MM.1S (cell line): ENCODE measurements at regions not wholly inside any gene's neighbourhood (a gene's known extent, or its start where the extent isn't known, plus 50 kb on each side); places are given as distances from the start of the nearest gene placed in this dataset.

Experiments
- DNase-seq: peaks from one replicate; pipeline ENCODE4 v3.0.0-alpha.2; 2015
- H2AFZ ChIP-seq: fragments of 300-600 bp; sonication (generic); 2 replicates; pipeline ENCODE4 v1.6.0; 2016; ENCODE audit warnings: antibody characterized with exemption, low read length
- H3F3A ChIP-seq: fragments of 300-600 bp; sonication (generic); 2 replicates; pipeline ENCODE4 v1.6.1; 2016; ENCODE audit warnings: mild to moderate bottlenecking, antibody characterized with exemption, low read length, moderate library complexity, mixed read lengths; ENCODE audit not compliant: insufficient read depth
- H3K27ac ChIP-seq: fragments of 300-600 bp; sonication (generic); 2 replicates; pipeline ENCODE4 v1.5.1; 2016; ENCODE audit warnings: mild to moderate bottlenecking, low read length
- H3K27me3 ChIP-seq: fragments of 300-600 bp; sonication (generic); replicated peaks from 2 replicates; pipeline ENCODE4 v1.6.0; 2016; ENCODE audit warnings: low read length; ENCODE audit not compliant: insufficient read depth
- H3K36me3 ChIP-seq: fragments of 300-600 bp; sonication (generic); replicated peaks from 2 replicates; pipeline ENCODE4 v1.6.1; 2016; ENCODE audit warnings: mild to moderate bottlenecking, low read length, mixed read lengths; ENCODE audit not compliant: insufficient read depth
- H3K4me1 ChIP-seq: fragments of 300-600 bp; sonication (generic); 2 replicates; pipeline ENCODE4 v1.6.1; 2016; ENCODE audit warnings: low read length, mixed read lengths
- H3K4me2 ChIP-seq: fragments of 300-600 bp; sonication (generic); 2 replicates; pipeline ENCODE4 v1.6.0; 2016; ENCODE audit warnings: low read depth, low read length
- H3K4me3 ChIP-seq: fragments of 300-600 bp; sonication (generic); 2 replicates; pipeline ENCODE4 v1.5.1; 2016; ENCODE audit warnings: low read length, mixed read lengths
- H3K79me2 ChIP-seq: fragments of 300-600 bp; sonication (generic); 2 replicates; pipeline ENCODE4 v1.6.1; 2016; ENCODE audit warnings: mixed run types, low read length, mixed read lengths
- H3K9ac ChIP-seq: fragments of 300-600 bp; sonication (generic); 2 replicates; pipeline ENCODE4 v1.6.1; 2016; ENCODE audit warnings: low read length, mixed read lengths
- H3K9me2 ChIP-seq: fragments of 300-600 bp; sonication (generic); replicated peaks from 2 replicates; pipeline ENCODE4 v1.6.1; 2016; ENCODE audit warnings: mild to moderate bottlenecking, low read length, mixed read lengths; ENCODE audit not compliant: insufficient read depth
- H3K9me3 ChIP-seq: fragments of 300-600 bp; sonication (generic); replicated peaks from 2 replicates; pipeline ENCODE4 v1.6.1; 2016; ENCODE audit warnings: mild to moderate bottlenecking, low read length, mixed read lengths; ENCODE audit not compliant: insufficient read depth
- H4K20me1 ChIP-seq: fragments of 300-600 bp; sonication (generic); 2 replicates; pipeline ENCODE4 v1.6.1; 2016; ENCODE audit warnings: mild to moderate bottlenecking, low read length, moderate library complexity, mixed read lengths; ENCODE audit not compliant: insufficient read depth
- CTCF ChIP-seq: fragments of 300-600 bp; sonication (generic); IDR thresholded peaks from 2 replicates; pipeline ENCODE4 v1.5.1; 2016; ENCODE audit warnings: antibody characterized with exemption, low read length, mixed read lengths
- EZH2 ChIP-seq: fragments of 300-600 bp; sonication (generic); optimal IDR thresholded peaks from 2 replicates; pipeline ENCODE3; 2017; ENCODE audit warnings: low read depth, mild to moderate bottlenecking, antibody characterized with exemption, low read length, mixed read lengths
- EZH2phosphoT487 ChIP-seq: fragments of 300-600 bp; sonication (generic); IDR thresholded peaks from 2 replicates; pipeline ENCODE4 v1.6.1; 2018; ENCODE audit warnings: antibody characterized with exemption, low read length

- Histone ChIP-seq H3K27ac (no peak overlapping the region), H3K9ac (no peak overlapping the region), H3K27me3 (no peaks in the 10 kb centered on the region), H3K4me3 (no peak overlapping the region), H3F3A (no peaks in the 10 kb centered on the region), H3K79me2 (no peaks in the 10 kb centered on the region), H3K9me3 (no peaks in the 10 kb centered on the region), H3K4me1 (no peaks in the 10 kb centered on the region), H3K36me3 (no peaks in the 10 kb centered on the region), H3K9me2 (no peaks in the 10 kb centered on the region), H4K20me1 (no peaks in the 10 kb centered on the region), H3K4me2 (no peak overlapping the region), H2AFZ (no peak overlapping the region)
- TF ChIP-seq CTCF (no peak), EZH2phosphoT487 (no peak), EZH2 (no peak)
- DNase-seq: no peak
Measured at GRCh38 chr3:34988296-34988695, 651.0 kb upstream of the ARPP21 start.

- Histone ChIP-seq H3K9me2 (no peaks in the 10 kb centered on the region), H3F3A (no peaks in the 10 kb centered on the region), H3K9me3 (no peaks in the 10 kb centered on the region), H3K79me2 (no peaks in the 10 kb centered on the region), H3K27me3 (no peaks in the 10 kb centered on the region), H3K4me2 (peak overlapping the region; percentile 29), H3K4me3 (no peak overlapping the region; the same call in 1 of the 2 replicates), H3K27ac (no peak overlapping the region; the same call in 1 of the 2 replicates), H3K4me1 (0 out of 2 replicates have a peak, but pooled peaks cover 5% of the 10 kb centered on the region), H3K36me3 (no peaks in the 10 kb centered on the region), H2AFZ (no peak overlapping the region), H3K9ac (no peak overlapping the region), H4K20me1 (no peaks in the 10 kb centered on the region)
- TF ChIP-seq CTCF: no peak
- DNase-seq: peak; percentile 17
Measured at GRCh38 chr3:34995796-34996430, 643.4 kb upstream of the ARPP21 start.

- no peak overlapping the region for H3K4me3 ChIP-seq
- no peak overlapping the region for H3K4me2 ChIP-seq
- H3K9me2 ChIP-seq: no peaks in the 10 kb centered on the region
- H4K20me1 ChIP-seq: no peaks in the 10 kb centered on the region
- 0 out of 2 replicates have a peak, but pooled peaks cover 5% of the 10 kb centered on the region for H3K4me1 ChIP-seq
- H2AFZ ChIP-seq: no peak overlapping the region
- H3K9ac ChIP-seq: no peak overlapping the region
- no peaks in the 10 kb centered on the region for H3K79me2 ChIP-seq
- H3F3A ChIP-seq: no peaks in the 10 kb centered on the region
- TF ChIP-seq EZH2 (no peak), CTCF (no peak), EZH2phosphoT487 (no peak)
- H3K36me3 ChIP-seq: no peaks in the 10 kb centered on the region
- H3K27me3 ChIP-seq: no peaks in the 10 kb centered on the region
- no peak overlapping the region for H3K27ac ChIP-seq
- no peak for DNase-seq
- H3K9me3 ChIP-seq: no peaks in the 10 kb centered on the region
Measured at GRCh38 chr3:34998902-34999301, 640.4 kb upstream of the ARPP21 start.
